Activated CD4-positive, alpha-beta T cell treated with anti-CD3 and anti-CD28 coated beads, Interleukin-2, amount 50 U/mL, for 4 hours (primary cell): ENCODE measurements at regions not wholly inside any gene's neighbourhood (a gene's known extent, or its start where the extent isn't known, plus 50 kb on each side); places are given as distances from the start of the nearest gene placed in this dataset.

Source experiments
- DNase-seq, 2 experiments: peaks; one replicate each; pipeline ENCODE4 v3.0.0-alpha.2; 2020

DNA sequence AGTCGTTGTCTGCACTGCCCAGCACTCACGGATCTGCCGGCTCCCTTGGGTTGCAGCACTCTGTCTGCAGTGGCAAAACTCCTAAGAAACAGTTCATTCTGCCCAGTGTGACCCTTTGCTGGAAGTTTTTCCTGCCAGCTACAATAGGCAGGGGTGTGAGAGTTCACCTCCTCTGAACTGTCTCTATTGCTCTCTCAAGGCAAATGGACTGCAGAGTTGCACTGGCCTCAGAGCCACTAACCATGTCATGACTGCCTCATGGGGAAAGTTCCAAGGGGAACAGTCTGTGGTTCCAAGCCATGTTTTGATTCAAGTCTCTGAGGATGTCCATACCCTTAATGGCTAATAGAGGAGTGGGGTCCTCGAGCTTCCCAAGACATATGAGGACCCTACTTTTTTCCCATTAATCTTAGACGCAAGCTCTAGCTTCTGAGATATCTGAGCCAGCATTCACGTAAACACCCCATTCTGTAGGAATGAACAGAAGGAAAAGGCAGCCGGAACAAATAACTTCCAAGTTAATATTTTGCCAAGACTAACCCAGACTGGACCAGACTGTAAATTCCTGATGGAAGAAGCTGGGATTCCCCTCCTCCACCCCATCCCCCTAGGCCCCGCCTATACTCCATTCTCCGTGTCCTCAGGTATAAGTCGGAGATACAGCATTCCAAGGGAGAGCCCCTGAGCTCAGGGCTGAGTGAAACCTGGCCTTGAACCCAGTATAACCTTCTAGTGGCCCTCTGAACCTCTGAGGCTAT lies 93.8 kb upstream of the AKT3 start:
- no peak for DNase-seq

GRCh38 chr1:243942196-243943150 lies 92.4 kb upstream of the AKT3 start:
- DNase-seq = no peak

DNA sequence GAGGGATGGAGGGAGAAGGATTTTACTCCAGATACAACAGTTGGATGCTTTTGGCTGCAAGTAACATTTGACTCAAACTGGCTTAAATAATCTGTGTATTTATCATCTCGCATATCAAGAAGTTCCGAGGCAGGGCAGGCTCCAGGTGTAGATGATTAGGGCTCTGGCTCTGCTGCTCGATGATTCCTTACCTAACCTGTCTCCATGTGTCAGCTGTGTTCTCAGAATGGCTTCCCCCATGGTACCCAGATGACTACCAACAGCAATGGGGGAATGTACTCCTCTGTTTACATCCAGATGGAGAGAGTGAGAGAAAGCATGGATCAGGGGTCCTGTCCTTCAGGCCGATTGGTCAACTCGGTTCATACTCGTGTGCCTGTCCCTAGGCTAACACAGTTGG lies 90.4 kb upstream of the AKT3 start:
- no peak for DNase-seq

GRCh38 chr1:243939167-243939848 lies 89.3 kb upstream of the AKT3 start:
- no peak for DNase-seq

DNA sequence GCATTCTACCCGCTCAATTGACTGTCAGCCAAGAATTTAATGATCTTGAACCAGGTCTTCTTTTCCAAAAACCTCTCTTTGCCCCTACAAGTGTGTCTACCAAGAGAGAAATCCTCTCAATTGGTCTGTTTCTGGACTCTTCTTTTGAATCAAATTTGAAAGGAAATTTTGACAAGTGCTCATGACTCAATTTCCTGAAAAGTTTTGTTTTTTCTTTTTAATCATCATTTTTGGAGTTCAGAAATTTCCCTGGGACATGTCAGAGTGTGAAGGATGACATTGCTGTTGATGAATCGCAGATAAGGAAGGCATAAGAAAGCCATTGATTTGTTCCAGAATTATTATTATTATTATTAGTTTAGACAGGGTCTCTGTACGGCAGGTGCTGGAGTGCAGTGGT lies 88.2 kb upstream of the AKT3 start:
- no peak for DNase-seq

DNA sequence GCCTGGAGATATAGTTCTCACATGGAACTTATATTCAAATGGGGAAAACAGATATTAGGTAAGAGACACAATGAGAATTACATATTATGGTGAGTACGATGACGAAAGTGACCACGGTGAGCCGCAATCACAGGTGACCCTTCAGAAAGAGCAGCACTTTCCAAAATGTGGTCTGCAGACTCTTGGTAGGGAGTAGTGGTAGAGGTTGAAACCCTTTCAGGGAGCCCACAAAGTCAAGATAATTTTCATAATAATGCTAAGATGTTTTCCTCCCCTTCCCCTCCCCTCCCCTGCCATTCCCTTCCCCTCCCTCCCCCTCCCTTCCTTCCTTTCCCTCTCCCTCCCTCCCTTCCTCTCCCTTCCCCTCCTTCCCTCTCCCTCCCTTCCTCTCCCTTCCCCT lies 83.5 kb upstream of the AKT3 start:
- no peak for DNase-seq

- DNase-seq = no peak
Measured at GRCh38 chr1:243931957-243932356, 81.9 kb upstream of the AKT3 start.

GRCh38 chr1:243930822-243931671 lies 81.0 kb upstream of the AKT3 start:
- no peak for DNase-seq

- DNase-seq = no peak
Measured at GRCh38 chr1:243927381-243927780, 77.3 kb upstream of the AKT3 start.

GRCh38 chr1:243926803-243927245 lies 76.8 kb upstream of the AKT3 start:
- DNase-seq = no peak

- no peak for DNase-seq
Measured at GRCh38 chr1:243926299-243926698, 76.3 kb upstream of the AKT3 start.

- DNase-seq = no peak
Measured at GRCh38 chr1:243924588-243925349, 74.7 kb upstream of the AKT3 start.

- DNase-seq = no peak
Measured at GRCh38 chr1:243924188-243924587, 74.1 kb upstream of the AKT3 start.

DNA sequence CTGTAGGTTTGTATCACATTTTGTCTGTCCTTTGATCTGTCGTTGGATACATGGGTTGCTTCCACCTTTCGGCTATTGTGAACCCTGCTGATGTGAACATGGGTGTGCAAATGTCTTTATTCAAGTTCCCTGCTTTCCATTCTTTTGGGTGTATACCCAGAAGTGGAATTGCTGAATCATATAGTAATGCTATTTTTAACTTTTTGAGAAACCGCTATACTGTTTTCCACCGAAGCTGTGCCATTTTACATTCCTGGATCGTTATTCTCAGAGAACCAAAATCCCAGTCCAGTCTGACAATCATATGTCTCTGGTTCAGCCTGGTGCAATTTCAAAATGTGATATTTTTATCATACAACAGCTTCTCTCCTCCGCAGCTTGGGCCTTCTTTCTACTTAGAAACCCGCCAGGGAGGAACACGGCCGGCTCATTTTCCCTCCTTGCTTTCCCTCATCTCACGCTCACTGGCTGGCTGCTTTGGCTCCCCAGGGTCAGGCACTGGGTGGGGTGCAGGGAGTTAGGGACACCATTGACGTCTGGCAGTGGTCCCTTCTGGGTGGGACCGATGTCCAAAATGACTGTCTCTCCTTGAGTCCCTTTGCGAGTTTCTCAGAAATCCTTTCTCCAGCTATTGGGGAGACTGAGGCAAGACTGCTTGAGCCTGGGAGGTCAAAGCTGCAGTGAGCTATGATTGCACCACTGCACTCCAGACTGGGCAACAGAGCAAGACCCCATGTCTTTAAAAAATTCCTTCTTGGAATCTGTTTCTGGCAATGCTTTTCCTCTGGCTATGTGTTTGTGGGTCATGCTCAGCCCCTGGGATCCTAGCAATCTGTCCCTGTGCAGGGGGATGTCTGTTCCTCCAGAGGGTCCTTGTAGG lies 73.5 kb upstream of the AKT3 start:
- DNase-seq = no peak

DNA sequence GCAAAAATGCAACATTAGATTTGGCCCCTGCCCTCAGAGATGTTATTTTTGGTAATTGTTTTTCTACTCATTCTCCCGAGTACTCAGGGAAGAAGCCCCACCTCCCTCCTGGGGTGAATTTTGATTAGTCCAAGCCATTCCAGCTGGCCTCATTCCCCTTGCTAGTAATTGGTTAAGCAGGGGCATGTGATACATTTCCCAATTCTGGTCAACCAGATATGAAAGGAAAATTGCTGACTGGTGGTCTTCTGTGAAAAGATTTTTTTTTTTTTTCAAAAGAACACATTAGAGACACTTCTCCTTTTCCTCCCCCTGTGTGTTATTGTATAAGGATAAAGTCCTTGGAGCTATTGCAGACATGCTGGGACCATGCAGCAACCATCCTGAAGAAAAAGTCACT lies 71.1 kb upstream of the AKT3 start:
- no peak for DNase-seq

GRCh38 chr1:243917863-243918565 lies 68.0 kb upstream of the AKT3 start:
- DNase-seq = no peak

DNA sequence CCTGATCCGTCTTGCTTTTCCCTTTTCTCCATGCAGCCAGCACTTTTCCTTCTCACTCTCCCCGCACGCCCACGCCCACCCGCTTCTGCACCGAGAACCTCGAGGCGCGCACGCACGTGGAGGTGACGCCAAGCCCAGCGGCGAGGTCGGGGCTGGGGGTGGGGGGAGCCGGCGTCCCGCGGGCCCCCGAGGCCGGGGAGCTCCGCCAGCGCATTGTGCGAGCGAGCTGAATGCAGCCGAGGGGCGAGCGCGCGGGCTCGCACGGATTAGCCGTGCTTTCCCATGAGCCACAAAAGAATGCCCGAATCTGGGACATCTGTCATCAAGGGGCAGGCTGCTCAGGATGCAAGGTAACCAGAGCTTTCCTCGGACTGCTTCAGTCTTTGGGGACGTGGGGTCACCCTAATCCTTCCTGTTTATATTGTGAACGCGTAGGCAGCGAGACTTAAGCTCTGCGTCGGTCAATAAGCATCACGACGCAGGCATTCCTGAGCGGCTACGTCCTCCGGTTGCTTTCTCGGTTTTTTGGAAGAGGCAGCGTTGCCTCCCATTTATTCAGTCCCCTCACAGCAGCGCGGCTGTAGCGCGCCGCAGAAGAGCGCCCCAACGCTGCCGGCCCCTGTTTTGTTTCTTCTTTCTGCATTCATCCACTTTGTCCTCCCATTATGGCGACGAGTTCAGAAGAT lies 67.3 kb upstream of the AKT3 start:
- peak; percentile 16 to 27 for DNase-seq

GRCh38 chr1:243916160-243916559 lies 66.1 kb upstream of the AKT3 start:
- no peak for DNase-seq

DNA sequence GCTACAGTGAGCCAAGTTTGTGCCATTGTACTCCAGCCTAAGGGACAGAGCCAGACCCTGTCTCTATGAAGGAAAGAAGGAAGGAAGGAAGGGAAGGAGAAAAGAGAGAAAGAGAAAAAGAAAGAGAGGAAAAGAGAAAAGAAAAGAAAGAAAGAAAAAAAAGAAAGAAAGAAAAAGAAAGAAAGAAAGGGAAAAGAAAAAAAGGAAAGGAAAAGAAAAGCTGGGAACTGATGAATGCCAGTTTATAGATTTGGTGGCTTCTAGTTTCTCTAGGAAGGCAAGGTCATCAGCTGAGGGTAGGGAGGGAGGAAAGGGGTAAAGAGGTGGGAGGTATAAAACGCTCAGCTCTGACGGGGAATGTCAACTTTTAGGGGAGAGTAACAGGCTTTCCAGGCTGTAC lies 62.3 kb upstream of the AKT3 start:
- no peak for DNase-seq
